ENCODE measurements at regions not wholly inside any gene's neighbourhood (a gene's known extent, or its start where the extent isn't known, plus 50 kb on each side); places are given as distances from the start of the nearest gene placed in this dataset.

DNA sequence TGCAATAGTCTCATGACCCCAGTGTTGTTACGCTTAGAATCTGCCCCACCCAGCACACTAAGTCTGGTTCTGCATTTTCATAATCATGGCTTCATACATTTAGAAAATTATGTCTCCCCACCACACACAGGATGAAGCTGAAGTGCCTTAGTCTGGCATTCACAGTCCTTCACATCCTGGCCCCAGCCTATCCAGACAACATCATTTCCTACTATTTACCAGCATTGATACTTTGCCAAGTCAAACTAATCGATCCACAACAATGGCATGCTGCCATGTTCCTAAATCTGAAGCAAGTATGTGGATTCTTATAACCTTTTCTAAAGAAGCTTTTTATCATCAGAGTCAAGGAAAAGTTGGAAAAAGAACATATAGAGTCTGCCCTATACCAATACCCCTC is 132.4 kb upstream of the FBXL4 start:
- WGBS, 2 donors, result 14 to 32% methylated on average over 2 of the region's 2 CpGs
- no peak overlapping the region for H3K4me3 ChIP-seq

DNA sequence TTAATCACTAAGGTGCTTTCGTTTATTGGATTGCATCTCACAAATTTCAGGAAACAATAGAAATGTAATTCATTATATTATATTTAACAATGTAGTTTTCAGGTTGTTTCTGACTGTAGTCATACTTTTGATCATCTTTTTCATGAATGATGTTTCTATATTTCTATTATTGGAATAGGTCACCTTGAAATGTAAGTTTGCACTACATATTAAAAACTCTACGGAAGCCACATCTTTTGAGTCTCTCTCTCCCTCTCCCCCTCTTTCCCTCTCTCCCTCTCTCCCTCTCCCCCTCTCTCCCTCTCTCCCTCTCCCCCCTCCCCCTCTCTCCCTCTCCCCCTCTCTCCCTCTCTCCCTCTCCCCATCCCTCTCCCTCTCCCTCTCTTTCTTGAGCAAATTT is 131.3 kb upstream of the FBXL4 start:
- H3K36me3 ChIP-seq (ENCODE audit: control insufficient read depth in 4 of 4, insufficient read depth in 4 of 4, low read length in 4 of 4), result no peaks in the 10 kb centered on the region
- H3K27me3 ChIP-seq (ENCODE audit: control insufficient read depth in 3 of 3, insufficient read depth in 3 of 3, low read length in 2 of 3), result no peaks in the 10 kb centered on the region
- H3K9me3 ChIP-seq (ENCODE audit: control insufficient read depth in 4 of 4, insufficient read depth in 3 of 4, low read length in 3 of 4), result no peaks in the 10 kb centered on the region
- no peak overlapping the region for H3K4me3 ChIP-seq
- no peak for DNase-seq
- WGBS, 2 donors, result 81 to 87% methylated on average over 2 of the region's 2 CpGs
- no peaks in the 10 kb centered on the region for H3K4me1 ChIP-seq (ENCODE audit: control insufficient read depth in 5 of 5, insufficient read depth in 5 of 5, low read length in 5 of 5)
- H3K27ac ChIP-seq (ENCODE audit: low read depth in 1 of 2, low read length in 1 of 2), result no peak overlapping the region
- H3K9ac ChIP-seq (ENCODE audit: insufficient read depth in 1 of 2, low read length in 2 of 2), result no peak overlapping the region
- TF ChIP-seq, protein P1, sequence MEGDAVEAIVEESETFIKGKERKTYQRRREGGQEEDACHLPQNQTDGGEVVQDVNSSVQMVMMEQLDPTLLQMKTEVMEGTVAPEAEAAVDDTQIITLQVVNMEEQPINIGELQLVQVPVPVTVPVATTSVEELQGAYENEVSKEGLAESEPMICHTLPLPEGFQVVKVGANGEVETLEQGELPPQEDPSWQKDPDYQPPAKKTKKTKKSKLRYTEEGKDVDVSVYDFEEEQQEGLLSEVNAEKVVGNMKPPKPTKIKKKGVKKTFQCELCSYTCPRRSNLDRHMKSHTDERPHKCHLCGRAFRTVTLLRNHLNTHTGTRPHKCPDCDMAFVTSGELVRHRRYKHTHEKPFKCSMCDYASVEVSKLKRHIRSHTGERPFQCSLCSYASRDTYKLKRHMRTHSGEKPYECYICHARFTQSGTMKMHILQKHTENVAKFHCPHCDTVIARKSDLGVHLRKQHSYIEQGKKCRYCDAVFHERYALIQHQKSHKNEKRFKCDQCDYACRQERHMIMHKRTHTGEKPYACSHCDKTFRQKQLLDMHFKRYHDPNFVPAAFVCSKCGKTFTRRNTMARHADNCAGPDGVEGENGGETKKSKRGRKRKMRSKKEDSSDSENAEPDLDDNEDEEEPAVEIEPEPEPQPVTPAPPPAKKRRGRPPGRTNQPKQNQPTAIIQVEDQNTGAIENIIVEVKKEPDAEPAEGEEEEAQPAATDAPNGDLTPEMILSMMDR (IDR thresholded peaks at IDR 0.05; ENCODE audit: control extremely low read depth, extremely low read depth), result no peak
- no peak for ATAC-seq (ENCODE audit: insufficient read depth, low FRiP score)

More for the DNA sequence above, 132.4 kb upstream of the FBXL4 start:
- H3K9ac ChIP-seq (ENCODE audit: insufficient read depth in 1 of 2, low read length in 2 of 2), result no peak overlapping the region
- no peak for DNase-seq
- TF ChIP-seq, protein P1 (IDR thresholded peaks at IDR 0.05; ENCODE audit: control extremely low read depth, extremely low read depth), result no peak
- no peak overlapping the region for H3K27ac ChIP-seq (ENCODE audit: low read depth in 1 of 2, low read length in 1 of 2)
- peaks cover 0 to 1% (median 0%) of the 10 kb centered on the region in 4 donors for H3K9me3 ChIP-seq (ENCODE audit: control insufficient read depth in 4 of 4, insufficient read depth in 3 of 4, low read length in 3 of 4)
- no peaks in the 10 kb centered on the region for H3K36me3 ChIP-seq (ENCODE audit: control insufficient read depth in 4 of 4, insufficient read depth in 4 of 4, low read length in 4 of 4)
- ATAC-seq (ENCODE audit: insufficient read depth, low FRiP score), result no peak
- no peaks in the 10 kb centered on the region for H3K4me1 ChIP-seq (ENCODE audit: control insufficient read depth in 5 of 5, insufficient read depth in 5 of 5, low read length in 5 of 5)
- no peaks in the 10 kb centered on the region for H3K27me3 ChIP-seq (ENCODE audit: control insufficient read depth in 3 of 3, insufficient read depth in 3 of 3, low read length in 2 of 3)

DNA sequence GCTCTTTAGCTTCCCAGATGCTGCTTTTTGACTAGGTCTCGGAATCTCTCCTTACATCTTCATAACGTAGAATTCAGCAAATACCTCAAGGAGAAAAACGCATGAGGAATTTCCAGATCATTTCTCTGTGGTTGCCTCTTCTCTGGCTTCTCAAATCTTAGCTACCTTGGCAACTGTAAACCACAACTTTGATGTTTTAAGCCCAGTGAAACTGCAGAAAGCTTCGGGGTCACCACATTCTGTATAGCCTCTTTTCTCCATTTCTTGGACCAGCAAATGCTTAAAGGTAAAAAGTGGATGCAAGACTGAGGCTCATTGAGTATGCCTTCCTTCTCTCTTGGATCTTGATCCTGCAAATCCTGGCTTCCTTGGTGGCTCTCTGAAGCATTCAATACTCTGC is 125.5 kb upstream of the FBXL4 start:
- H3K27me3 ChIP-seq (ENCODE audit: control insufficient read depth in 3 of 3, insufficient read depth in 3 of 3, low read length in 2 of 3), result no peaks in the 10 kb centered on the region
- WGBS, 2 donors, result 84 to 90% methylated on average over 4 of the region's 4 CpGs

More for the DNA sequence above, 125.5 kb upstream of the FBXL4 start:
- Histone ChIP-seq H3K27ac (ENCODE audit: low read depth in 1 of 2, low read length in 1 of 2) (no peak overlapping the region), H3K36me3 (ENCODE audit: control insufficient read depth in 4 of 4, insufficient read depth in 4 of 4, low read length in 4 of 4) (no peaks in the 10 kb centered on the region), H3K9ac (ENCODE audit: insufficient read depth in 1 of 2, low read length in 2 of 2) (no peak overlapping the region), H3K9me3 (ENCODE audit: control insufficient read depth in 4 of 4, insufficient read depth in 3 of 4, low read length in 3 of 4) (peaks cover 0 to 1% (median 0%) of the 10 kb centered on the region in 4 donors), H3K4me1 (ENCODE audit: control insufficient read depth in 5 of 5, insufficient read depth in 5 of 5, low read length in 5 of 5) (no peaks in the 10 kb centered on the region), H3K4me3 (no peak overlapping the region)
- ATAC-seq (ENCODE audit: insufficient read depth, low FRiP score), result no peak
- no peak for DNase-seq
- TF ChIP-seq, protein P1 (IDR thresholded peaks at IDR 0.05; ENCODE audit: control extremely low read depth, extremely low read depth), result no peak
